NB4 (cell line): ENCODE measurements at regions not wholly inside any gene's neighbourhood (a gene's known extent, or its start where the extent isn't known, plus 50 kb on each side); places are given as distances from the start of the nearest gene placed in this dataset.
A peak's percentile ranks its signal among the peaks of the same experiment; 100 is the strongest.

Experiments
- DNase-seq: peaks from one replicate; pipeline ENCODE4 v3.0.0; 2010; ENCODE audit warnings: low read depth
- H3K4me3 ChIP-seq: one replicate; pipeline ENCODE4 v1.5.1; 2011; ENCODE audit warnings: mild to moderate bottlenecking, low read depth, low read length, moderate library complexity
- CTCF ChIP-seq: IDR thresholded peaks from one replicate; pipeline ENCODE4 v1.5.1; 2012; ENCODE audit warnings: low read depth, low read length
- MYC ChIP-seq: IDR thresholded peaks from 2 replicates; pipeline ENCODE4 v1.6.1; 2011; ENCODE audit warnings: low read depth, low read length
- POLR2A ChIP-seq: IDR thresholded peaks from 2 replicates; pipeline ENCODE4 v1.6.1; 2011; ENCODE audit warnings: mild to moderate bottlenecking; ENCODE audit not compliant: insufficient read length; ENCODE audit errors: extremely low read depth
- TF ChIP-seq, protein P1 (sequence below): IDR thresholded peaks from 2 replicates; pipeline ENCODE4 v1.6.1; 2011; ENCODE audit warnings: low read depth, low read length

DNA sequence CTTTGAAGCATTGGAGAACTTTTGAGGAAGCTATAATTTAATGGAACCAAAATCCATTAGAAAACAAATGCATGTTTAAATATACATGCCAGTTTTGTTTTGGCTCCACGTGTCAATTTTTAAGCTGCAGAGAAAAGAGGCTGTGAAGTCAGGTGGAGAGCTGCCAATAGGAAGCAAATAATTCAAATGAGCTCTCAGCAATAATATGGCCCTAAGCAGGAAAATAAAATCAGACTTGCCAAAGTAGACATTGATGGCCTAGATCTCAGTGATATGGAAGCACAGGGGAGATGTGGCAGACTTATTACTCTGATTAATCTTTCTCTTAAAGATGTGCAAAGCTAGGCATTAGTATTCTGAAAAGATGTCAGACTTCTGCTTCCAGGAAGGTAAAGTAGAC, 769.8 kb upstream of the NDST4 start:
- TF ChIP-seq, protein P1, sequence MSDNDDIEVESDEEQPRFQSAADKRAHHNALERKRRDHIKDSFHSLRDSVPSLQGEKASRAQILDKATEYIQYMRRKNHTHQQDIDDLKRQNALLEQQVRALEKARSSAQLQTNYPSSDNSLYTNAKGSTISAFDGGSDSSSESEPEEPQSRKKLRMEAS: no peak
- TF ChIP-seq POLR2A: no peak
- TF ChIP-seq CTCF: no peak
- TF ChIP-seq MYC: no peak
- H3K4me3 ChIP-seq: no peak overlapping the region
- no peak for DNase-seq

GRCh38 chr4:115873048-115873447, 759.6 kb upstream of the NDST4 start:
- no peak for DNase-seq
- H3K4me3 ChIP-seq: no peak overlapping the region
- TF ChIP-seq CTCF (peak; percentile 24), MYC (no peak)

- no peak for DNase-seq
- TF ChIP-seq POLR2A: no peak
- no peak for TF ChIP-seq MYC
- no peak for TF ChIP-seq CTCF
- TF ChIP-seq, protein P1: no peak
- no peak overlapping the region for H3K4me3 ChIP-seq
Measured at GRCh38 chr4:115871596-115871995, 758.2 kb upstream of the NDST4 start.

DNA sequence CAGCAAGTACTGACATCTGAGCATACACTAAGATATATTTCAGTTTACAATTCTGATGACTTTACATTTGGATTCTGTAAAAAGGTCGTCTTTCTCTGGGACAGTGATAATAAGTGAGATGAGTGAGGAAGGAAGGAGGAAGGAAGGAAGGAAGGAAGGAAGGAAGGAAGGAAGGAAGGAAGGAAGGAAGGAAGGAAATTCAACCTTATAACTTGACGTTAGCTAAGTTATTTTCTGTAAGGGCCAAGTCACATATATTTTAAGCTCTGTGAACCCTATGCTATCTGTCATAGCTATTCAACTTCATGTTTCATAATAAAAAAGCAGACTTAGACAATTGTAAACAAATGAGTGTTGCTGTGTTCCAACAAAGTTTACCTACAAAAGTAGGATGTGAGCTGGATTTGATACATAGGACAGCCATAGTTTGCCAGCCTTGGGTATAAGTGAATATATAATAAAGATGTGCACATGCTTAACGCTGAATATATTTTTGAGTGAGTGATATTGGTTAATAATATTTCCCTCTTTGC, 753.0 kb upstream of the NDST4 start:
- no peak for DNase-seq
- TF ChIP-seq POLR2A (no peak), MYC (no peak), CTCF (no peak)
- TF ChIP-seq, protein P1: no peak
- H3K4me3 ChIP-seq: no peak overlapping the region

DNA sequence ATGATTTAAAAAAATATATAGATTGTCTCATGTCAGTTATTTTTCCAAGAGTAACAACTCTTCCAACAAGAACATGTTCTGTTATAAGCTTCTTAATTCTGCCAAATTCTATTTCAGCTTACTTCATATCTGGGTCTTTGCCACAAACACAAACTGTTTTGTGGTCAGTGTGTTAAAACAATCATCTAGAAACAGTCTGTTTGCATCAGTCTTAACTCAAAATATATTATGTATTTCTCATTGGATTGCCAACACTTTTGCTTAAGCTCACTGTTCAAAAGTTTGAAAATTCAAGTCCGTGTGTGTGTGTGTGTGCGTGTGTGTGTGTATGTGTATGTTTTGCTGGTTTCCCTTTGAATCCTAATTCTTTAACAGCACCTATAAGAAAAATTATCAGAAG, 752.3 kb upstream of the NDST4 start:
- DNase-seq: no peak
- no peak overlapping the region for H3K4me3 ChIP-seq
- TF ChIP-seq POLR2A (no peak), CTCF (no peak), MYC (no peak)
- TF ChIP-seq, protein P1: no peak

- DNase-seq: no peak
- TF ChIP-seq MYC (no peak), POLR2A (no peak), CTCF (no peak)
- TF ChIP-seq, protein P1: no peak
- H3K4me3 ChIP-seq: no peak overlapping the region
Measured at GRCh38 chr4:115852767-115853091, 739.3 kb upstream of the NDST4 start.
